C4-2B (cell line): ENCODE measurements at regions not wholly inside any gene's neighbourhood (a gene's known extent, or its start where the extent isn't known, plus 50 kb on each side); places are given as distances from the start of the nearest gene placed in this dataset.
"Not testable (repeated sequence)": the region's sequence is repeated elsewhere in the genome, so short reads cannot be mapped to it uniquely, and the experiment has no call there.

ENCODE experiments used
- H3K27ac ChIP-seq: fragments of 450-650 bp; 2 replicates; pipeline ENCODE4 v1.5.1; 2017
- ZFX ChIP-seq: fragments of 450-650 bp; IDR thresholded peaks from 2 replicates; pipeline ENCODE4 v1.6.1; 2017
- TF ChIP-seq, protein P1 (sequence below): fragments of 450-650 bp; conservative IDR thresholded peaks from 2 replicates; pipeline ENCODE4 v1.5.1; 2017; ENCODE audit warnings: mild to moderate bottlenecking

DNA sequence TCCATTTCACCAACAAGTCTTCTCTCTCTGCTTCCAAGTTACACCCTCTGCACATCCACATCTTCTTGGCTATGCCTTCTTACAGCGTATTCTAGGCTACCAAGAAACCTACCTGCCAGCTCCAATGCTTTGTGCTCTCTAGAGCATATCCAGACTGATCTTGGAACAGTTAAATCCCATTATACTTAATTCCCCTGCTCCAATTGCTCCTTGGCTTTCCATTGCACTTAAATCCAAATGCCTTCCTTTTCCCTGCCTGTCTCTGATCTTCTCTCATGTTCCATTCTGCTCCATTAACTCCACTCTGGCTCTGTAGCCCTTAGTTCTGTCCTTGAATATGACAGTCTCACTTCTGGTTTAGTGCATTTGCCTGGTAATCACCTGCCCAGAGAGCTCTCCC, 322.4 kb downstream of the LRRC70 start:
- no peak overlapping the region for H3K27ac ChIP-seq
- TF ChIP-seq, protein P1, sequence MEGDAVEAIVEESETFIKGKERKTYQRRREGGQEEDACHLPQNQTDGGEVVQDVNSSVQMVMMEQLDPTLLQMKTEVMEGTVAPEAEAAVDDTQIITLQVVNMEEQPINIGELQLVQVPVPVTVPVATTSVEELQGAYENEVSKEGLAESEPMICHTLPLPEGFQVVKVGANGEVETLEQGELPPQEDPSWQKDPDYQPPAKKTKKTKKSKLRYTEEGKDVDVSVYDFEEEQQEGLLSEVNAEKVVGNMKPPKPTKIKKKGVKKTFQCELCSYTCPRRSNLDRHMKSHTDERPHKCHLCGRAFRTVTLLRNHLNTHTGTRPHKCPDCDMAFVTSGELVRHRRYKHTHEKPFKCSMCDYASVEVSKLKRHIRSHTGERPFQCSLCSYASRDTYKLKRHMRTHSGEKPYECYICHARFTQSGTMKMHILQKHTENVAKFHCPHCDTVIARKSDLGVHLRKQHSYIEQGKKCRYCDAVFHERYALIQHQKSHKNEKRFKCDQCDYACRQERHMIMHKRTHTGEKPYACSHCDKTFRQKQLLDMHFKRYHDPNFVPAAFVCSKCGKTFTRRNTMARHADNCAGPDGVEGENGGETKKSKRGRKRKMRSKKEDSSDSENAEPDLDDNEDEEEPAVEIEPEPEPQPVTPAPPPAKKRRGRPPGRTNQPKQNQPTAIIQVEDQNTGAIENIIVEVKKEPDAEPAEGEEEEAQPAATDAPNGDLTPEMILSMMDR, result no peak
- TF ChIP-seq ZFX, result no peak

DNA sequence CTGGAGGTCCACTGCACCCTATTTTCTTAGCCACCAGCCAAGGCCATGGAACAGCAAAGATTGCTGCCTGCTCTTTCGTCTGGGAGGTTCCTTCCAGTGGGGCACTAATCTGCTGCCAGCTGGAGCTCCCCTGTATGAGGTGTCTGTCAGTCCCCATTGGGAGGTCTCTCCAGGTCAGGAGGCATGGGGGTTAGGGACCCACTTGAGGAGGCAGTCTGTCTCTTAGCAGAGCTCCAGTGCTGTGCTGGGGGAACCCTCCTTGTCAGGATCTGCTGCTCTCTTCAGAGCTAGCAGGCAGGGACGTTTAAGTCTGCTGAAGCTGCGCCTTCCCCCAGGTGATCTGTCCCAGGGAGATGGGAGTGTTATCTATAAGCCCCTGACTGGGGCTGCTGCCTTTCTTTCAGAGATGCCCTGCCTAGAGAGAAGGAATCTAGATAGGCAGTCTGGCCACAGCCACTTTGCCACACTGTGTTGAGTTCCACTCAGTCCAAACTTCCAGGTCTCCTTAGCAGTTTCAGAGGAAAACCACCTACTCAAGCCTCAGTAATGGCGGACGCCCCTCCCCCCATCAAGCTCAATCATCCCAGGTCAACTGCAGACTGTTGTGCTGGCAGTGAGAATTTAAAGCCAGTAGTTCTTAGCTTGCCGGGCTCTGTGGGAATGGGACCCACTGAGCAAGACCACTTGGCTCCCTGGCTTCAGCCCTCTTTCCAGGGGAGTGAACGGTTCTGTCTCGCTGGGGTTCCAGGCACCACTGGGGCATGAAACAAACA, 317.7 kb downstream of the LRRC70 start:
- no peak for TF ChIP-seq ZFX
- TF ChIP-seq, protein P1, result no peak
- no peak overlapping the region for H3K27ac ChIP-seq

DNA sequence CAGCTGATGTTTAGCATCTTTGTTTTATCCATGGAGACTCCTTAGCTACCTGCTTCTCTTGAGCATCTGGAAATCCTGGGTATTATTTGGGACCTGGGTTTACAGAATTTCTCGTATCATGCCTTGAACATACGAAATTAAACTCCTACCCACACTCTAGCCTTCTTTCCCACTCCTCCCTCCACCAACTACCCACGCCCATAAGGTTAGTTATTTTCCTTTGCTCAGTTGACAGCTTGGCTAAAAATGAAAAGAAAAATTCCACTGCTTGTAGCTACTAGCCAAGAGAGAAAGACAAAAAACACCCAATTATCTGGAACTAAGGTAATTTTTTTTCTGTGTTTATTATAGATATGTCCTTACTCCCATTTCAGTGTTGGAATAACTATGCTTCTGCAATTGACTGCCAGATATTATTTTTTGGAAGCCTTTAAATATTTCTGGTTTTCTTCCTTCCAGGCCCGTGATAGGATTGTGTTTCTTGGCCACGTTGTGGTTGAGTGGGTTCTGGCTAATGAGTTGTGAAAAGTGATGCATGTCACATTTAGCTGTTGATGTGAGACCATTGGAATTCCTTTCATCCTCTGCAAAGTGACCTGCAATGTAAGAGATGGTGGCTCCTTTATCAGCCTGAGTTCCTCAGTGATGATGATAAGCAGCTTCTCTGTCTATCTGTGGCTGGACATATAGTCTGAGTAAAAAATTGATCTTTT, 308.1 kb downstream of the LRRC70 start:
- TF ChIP-seq, protein P1, result no peak
- TF ChIP-seq ZFX, result no peak
- H3K27ac ChIP-seq, result no peak overlapping the region

DNA sequence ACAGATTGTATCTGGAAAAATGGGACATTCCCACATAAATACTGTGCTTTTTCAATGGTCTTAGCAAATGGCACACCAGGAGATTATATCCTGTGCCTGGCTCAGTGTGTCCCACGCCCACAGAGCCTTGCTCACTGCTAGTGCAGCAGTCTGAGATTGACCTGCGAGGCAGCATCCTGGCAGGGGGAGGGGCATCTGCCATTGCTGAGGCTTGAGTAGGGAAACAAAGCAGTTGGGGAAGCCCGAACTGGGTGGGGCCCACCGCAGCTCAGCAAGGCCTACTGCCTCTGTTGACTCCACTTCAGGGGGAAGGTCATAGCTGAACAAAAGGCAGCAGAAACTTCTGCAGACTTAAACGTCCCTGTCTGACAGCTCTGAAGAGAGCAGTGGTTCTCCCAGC, 258.7 kb downstream of the LRRC70 start:
- H3K27ac ChIP-seq, result not testable (repeated sequence)

DNA sequence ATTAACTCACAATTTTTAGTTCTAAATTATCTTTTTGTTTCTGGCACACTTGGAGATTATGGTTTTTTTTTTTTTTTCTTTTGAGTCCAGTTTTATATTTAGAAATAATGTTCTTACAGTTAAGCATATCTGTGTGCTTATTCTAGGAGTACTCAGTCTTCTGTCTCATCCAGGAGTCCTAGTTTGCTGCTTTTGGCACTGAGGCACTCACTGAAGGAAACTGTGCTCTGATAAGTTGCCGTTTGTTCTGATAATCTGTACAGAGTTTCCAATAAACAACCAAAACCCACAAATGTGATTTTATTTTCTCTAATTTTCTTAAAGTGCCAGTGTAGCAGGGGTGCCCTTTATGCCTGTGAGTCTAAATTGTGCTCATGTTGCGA, 251.0 kb downstream of the LRRC70 start:
- H3K27ac ChIP-seq, result no peak overlapping the region
- TF ChIP-seq ZFX, result no peak
- TF ChIP-seq, protein P1, result no peak

DNA sequence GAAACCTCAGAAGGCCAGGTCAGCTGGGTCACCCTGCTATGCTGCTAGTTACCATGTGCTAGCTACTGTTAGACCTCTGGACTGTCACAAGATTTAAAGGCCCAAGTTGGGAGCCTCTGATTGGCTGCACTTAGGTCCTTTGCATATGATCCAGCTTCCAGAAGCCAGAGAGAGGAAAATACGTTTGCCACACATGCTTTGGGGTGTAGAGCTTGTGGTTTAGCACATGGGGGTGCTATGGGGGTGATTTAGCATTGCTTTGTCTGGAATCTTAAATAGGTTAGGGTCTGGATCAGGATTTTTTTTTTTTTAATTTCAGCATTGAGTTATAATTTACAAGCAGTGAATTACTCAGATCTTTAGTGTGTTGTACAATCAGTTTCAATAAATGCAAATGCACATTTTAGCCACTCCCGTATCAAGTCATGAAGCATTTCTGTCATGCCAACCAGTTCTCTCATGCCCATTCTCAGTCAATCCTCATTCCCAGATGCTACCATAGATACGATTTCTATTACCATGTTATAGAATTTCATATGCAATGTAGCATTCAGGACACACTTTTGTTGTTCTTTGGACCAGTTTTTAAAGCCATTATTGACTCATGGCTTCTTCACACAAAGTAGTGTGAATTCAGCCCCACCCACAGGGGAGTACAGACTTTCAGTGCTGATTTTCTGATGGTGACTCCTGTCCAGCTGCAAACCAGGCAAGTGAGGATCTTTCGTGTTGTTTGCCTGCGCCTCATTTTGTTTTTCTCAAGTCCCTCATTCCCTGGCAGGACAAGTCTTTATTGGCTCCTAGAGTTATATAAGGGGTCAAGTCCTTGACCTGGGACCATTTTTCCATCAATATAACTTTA, 250.4 kb downstream of the LRRC70 start:
- H3K27ac ChIP-seq, result no peak overlapping the region
- TF ChIP-seq, protein P1, result no peak
- no peak for TF ChIP-seq ZFX

DNA sequence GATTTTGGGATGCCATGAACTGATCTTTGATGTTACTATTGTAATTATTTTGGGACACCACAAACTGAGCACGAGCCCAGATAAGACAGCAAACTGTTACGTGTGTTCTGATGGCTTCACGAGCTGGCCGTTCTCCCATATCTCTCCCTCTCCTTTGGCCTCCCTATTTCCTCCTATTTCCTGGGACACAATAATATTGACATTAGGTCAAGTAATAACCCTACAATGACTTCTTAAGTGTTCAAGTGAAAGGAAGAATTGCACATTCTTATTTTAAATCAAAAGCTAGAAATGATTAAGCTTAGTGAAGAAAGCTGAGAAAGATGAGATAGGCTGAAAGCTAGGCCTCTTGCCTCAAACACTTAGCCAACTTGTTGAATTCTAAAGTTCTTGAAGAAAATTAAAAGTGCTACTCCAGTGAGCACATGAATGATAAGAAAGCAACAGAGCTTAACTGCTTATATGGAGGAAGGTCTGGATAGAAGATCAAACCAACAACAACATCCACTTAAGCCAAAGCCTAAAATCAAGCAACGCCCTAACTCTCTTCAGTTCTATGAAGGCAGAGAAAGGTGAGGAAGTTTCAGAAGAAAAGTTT, 247.1 kb downstream of the LRRC70 start:
- H3K27ac ChIP-seq, result no peak overlapping the region
- no peak for TF ChIP-seq ZFX
- TF ChIP-seq, protein P1, result no peak
